HEK293 (cell line): ENCODE measurements at regions not wholly inside any gene's neighbourhood (a gene's known extent, or its start where the extent isn't known, plus 50 kb on each side); places are given as distances from the start of the nearest gene placed in this dataset.

Source experiments
- KLF10 ChIP-seq: fragments of 450-650 bp; IDR thresholded peaks from 2 replicates; pipeline ENCODE4 v1.5.1; 2018; ENCODE audit warnings: missing biosample characterization, mild to moderate bottlenecking, missing genetic modification characterization
- ZNF623 ChIP-seq: fragments of 450-650 bp; formaldehyde crosslinking; IDR thresholded peaks from 2 replicates; pipeline ENCODE4 v1.5.1; 2016; ENCODE audit warnings: missing biosample characterization, missing genetic modification characterization
- TF ChIP-seq, protein P1 (sequence below): fragments of 450-650 bp; formaldehyde crosslinking; IDR thresholded peaks from 2 replicates; pipeline ENCODE4 v1.5.1; 2016; ENCODE audit warnings: missing biosample characterization, missing genetic modification characterization
- TF ChIP-seq, protein P2 (sequence below): fragments of 450-650 bp; formaldehyde crosslinking; IDR thresholded peaks from 2 replicates; pipeline ENCODE4 v1.5.1; 2017; ENCODE audit warnings: missing biosample characterization, missing genetic modification characterization

DNA sequence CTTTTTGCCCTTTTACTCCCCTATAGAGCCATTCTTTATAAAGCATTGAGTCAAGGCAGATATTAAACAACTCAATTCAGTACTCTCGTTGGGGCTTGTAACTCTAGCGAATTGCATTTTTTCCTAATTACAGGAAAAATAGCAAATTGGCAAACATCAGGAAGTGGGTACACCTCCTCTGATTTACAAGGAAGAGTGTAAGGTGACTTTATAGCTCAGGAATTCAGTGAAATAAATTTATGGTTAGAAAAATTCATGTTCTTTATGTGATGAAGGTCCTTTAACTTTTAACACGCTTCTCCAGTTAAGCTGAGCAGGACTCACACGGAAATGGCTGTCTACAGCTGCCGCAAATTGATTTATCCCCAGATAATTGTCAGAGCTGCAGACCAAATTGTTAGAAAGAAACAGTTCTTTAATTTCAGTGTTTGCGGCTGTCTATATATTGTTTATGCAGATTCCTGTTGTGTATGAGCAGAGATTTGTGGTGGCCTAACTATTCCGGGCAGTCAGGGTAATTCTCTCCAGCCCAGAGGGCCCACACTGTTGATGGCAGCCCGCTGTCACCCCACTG lies 151.1 kb upstream of the MKI67 start:
- TF ChIP-seq, protein P1, sequence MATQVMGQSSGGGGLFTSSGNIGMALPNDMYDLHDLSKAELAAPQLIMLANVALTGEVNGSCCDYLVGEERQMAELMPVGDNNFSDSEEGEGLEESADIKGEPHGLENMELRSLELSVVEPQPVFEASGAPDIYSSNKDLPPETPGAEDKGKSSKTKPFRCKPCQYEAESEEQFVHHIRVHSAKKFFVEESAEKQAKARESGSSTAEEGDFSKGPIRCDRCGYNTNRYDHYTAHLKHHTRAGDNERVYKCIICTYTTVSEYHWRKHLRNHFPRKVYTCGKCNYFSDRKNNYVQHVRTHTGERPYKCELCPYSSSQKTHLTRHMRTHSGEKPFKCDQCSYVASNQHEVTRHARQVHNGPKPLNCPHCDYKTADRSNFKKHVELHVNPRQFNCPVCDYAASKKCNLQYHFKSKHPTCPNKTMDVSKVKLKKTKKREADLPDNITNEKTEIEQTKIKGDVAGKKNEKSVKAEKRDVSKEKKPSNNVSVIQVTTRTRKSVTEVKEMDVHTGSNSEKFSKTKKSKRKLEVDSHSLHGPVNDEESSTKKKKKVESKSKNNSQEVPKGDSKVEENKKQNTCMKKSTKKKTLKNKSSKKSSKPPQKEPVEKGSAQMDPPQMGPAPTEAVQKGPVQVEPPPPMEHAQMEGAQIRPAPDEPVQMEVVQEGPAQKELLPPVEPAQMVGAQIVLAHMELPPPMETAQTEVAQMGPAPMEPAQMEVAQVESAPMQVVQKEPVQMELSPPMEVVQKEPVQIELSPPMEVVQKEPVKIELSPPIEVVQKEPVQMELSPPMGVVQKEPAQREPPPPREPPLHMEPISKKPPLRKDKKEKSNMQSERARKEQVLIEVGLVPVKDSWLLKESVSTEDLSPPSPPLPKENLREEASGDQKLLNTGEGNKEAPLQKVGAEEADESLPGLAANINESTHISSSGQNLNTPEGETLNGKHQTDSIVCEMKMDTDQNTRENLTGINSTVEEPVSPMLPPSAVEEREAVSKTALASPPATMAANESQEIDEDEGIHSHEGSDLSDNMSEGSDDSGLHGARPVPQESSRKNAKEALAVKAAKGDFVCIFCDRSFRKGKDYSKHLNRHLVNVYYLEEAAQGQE (tag by site-specific recombination), result no peak
- TF ChIP-seq, protein P2, sequence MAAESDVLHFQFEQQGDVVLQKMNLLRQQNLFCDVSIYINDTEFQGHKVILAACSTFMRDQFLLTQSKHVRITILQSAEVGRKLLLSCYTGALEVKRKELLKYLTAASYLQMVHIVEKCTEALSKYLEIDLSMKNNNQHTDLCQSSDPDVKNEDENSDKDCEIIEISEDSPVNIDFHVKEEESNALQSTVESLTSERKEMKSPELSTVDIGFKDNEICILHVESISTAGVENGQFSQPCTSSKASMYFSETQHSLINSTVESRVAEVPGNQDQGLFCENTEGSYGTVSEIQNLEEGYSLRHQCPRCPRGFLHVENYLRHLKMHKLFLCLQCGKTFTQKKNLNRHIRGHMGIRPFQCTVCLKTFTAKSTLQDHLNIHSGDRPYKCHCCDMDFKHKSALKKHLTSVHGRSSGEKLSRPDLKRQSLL (tag by site-specific recombination), result no peak
- TF ChIP-seq ZNF623 (tag by site-specific recombination) (no peak), KLF10 (tag by site-specific recombination) (no peak)
